ENCODE measurements at regions not wholly inside any gene's neighbourhood (a gene's known extent, or its start where the extent isn't known, plus 50 kb on each side); places are given as distances from the start of the nearest gene placed in this dataset.

GRCh38 chr6:165949324-165949723 is 218.3 kb downstream of the TBXT start:
- no peak for TF ChIP-seq CTCF (conservative IDR thresholded peaks at IDR 0.05; ENCODE audit: low read depth, low read length)
- DNase-seq (ENCODE audit: low read depth) = no peak
- no peak overlapping the region for H3K4me3 ChIP-seq (ENCODE audit: low read depth, low read length)

GRCh38 chr6:165944002-165944466 is 223.6 kb downstream of the TBXT start:
- DNase-seq (ENCODE audit: low read depth) = no peak
- TF ChIP-seq CTCF (conservative IDR thresholded peaks at IDR 0.05; ENCODE audit: low read depth, low read length) = no peak
- no peak overlapping the region for H3K4me3 ChIP-seq (ENCODE audit: low read depth, low read length)

GRCh38 chr6:165941786-165942185 is 225.9 kb downstream of the TBXT start:
- no peak for DNase-seq (ENCODE audit: low read depth)
- no peak for TF ChIP-seq CTCF (conservative IDR thresholded peaks at IDR 0.05; ENCODE audit: low read depth, low read length)
- no peak overlapping the region for H3K4me3 ChIP-seq (ENCODE audit: low read depth, low read length)

GRCh38 chr6:165941249-165941775 is 226.3 kb downstream of the TBXT start:
- DNase-seq (ENCODE audit: low read depth) = no peak
- TF ChIP-seq CTCF (conservative IDR thresholded peaks at IDR 0.05; ENCODE audit: low read depth, low read length) = no peak
- no peak overlapping the region for H3K4me3 ChIP-seq (ENCODE audit: low read depth, low read length)

GRCh38 chr6:165940366-165940765 is 227.3 kb downstream of the TBXT start:
- no peak overlapping the region for H3K4me3 ChIP-seq (ENCODE audit: low read depth, low read length)
- no peak for TF ChIP-seq CTCF (conservative IDR thresholded peaks at IDR 0.05; ENCODE audit: low read depth, low read length)
- DNase-seq (ENCODE audit: low read depth) = no peak

GRCh38 chr6:165939601-165940290 is 227.9 kb downstream of the TBXT start:
- DNase-seq (ENCODE audit: low read depth) = no peak
- no peak overlapping the region for H3K4me3 ChIP-seq (ENCODE audit: low read depth, low read length)
- TF ChIP-seq CTCF (conservative IDR thresholded peaks at IDR 0.05; ENCODE audit: low read depth, low read length) = no peak

GRCh38 chr6:165939047-165939446 is 228.6 kb downstream of the TBXT start:
- DNase-seq (ENCODE audit: low read depth) = no peak
- no peak for TF ChIP-seq CTCF (conservative IDR thresholded peaks at IDR 0.05; ENCODE audit: low read depth, low read length)
- no peak overlapping the region for H3K4me3 ChIP-seq (ENCODE audit: low read depth, low read length)
